PFSK-1 (cell line): ENCODE measurements at regions not wholly inside any gene's neighbourhood (a gene's known extent, or its start where the extent isn't known, plus 50 kb on each side); places are given as distances from the start of the nearest gene placed in this dataset.

Source experiments
- POLR2AphosphoS5 ChIP-seq: IDR thresholded peaks from 2 replicates; pipeline ENCODE4 v1.6.1; 2012; ENCODE audit warnings: low read depth, mild to moderate bottlenecking, control low read depth, low read length, moderate library complexity
- SIN3A ChIP-seq: IDR thresholded peaks from 2 replicates; pipeline ENCODE4 v1.6.1; 2012; ENCODE audit warnings: mild to moderate bottlenecking, low read length, moderate library complexity, borderline replicate concordance; ENCODE audit not compliant: insufficient read depth
- TAF1 ChIP-seq: IDR thresholded peaks from 2 replicates; pipeline ENCODE4 v1.6.1; 2012; ENCODE audit warnings: low read length, control low read depth, borderline replicate concordance; ENCODE audit not compliant: insufficient read depth
- TF ChIP-seq, protein P1 (sequence below), 2 experiments: IDR thresholded peaks; 2 replicates each; pipeline versions ENCODE4 v1.6.1 to v1.8.0; 2011 to 2012; ENCODE audit warnings: low read depth in 2 of 2, low read length in 2 of 2, control low read depth in 1 of 2, inconsistent platforms in 1 of 2, mild to moderate bottlenecking in 1 of 2, moderate library complexity in 1 of 2; ENCODE audit not compliant: insufficient read depth in 1 of 2

- TF ChIP-seq SIN3A = no peak
- TF ChIP-seq, protein P1, sequence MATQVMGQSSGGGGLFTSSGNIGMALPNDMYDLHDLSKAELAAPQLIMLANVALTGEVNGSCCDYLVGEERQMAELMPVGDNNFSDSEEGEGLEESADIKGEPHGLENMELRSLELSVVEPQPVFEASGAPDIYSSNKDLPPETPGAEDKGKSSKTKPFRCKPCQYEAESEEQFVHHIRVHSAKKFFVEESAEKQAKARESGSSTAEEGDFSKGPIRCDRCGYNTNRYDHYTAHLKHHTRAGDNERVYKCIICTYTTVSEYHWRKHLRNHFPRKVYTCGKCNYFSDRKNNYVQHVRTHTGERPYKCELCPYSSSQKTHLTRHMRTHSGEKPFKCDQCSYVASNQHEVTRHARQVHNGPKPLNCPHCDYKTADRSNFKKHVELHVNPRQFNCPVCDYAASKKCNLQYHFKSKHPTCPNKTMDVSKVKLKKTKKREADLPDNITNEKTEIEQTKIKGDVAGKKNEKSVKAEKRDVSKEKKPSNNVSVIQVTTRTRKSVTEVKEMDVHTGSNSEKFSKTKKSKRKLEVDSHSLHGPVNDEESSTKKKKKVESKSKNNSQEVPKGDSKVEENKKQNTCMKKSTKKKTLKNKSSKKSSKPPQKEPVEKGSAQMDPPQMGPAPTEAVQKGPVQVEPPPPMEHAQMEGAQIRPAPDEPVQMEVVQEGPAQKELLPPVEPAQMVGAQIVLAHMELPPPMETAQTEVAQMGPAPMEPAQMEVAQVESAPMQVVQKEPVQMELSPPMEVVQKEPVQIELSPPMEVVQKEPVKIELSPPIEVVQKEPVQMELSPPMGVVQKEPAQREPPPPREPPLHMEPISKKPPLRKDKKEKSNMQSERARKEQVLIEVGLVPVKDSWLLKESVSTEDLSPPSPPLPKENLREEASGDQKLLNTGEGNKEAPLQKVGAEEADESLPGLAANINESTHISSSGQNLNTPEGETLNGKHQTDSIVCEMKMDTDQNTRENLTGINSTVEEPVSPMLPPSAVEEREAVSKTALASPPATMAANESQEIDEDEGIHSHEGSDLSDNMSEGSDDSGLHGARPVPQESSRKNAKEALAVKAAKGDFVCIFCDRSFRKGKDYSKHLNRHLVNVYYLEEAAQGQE (IDR thresholded peaks at IDR 0.05; ENCODE audit: insufficient read depth in 1 of 2, low read depth in 2 of 2, low read length in 2 of 2) = no peak
- no peak for TF ChIP-seq POLR2AphosphoS5
- TF ChIP-seq TAF1 = no peak
These were observed 175.6 kb downstream of the ZFP64 start for GRCh38 chr20:52016022-52016421.
